HCT116 (cell line): ENCODE measurements at regions not wholly inside any gene's neighbourhood (a gene's known extent, or its start where the extent isn't known, plus 50 kb on each side); places are given as distances from the start of the nearest gene placed in this dataset.

ENCODE experiments used
- ATAC-seq: fragments of 200-7000 bp; cut with Tn5 transposase; 2 replicates; pipeline ENCODE4 v1.9.1; 2020; ENCODE audit warnings: mild to moderate bottlenecking, moderate library complexity
- BruUV-seq: library from RNA; stranded (reverse); fragments of 400-500 nt; replicated peaks from 2 replicates; lab custom pipeline; 2021; lab: Mats Ljungman, UMichigan
- CTCF ChIA-PET: fragments of 300-600 bp; sonication (Branson Sonifier 250); formaldehyde crosslinking; loops from one replicate; lab custom pipeline; 2021; ENCODE audit warnings: antibody characterized with exemption; lab: Charles Lee
- POLR2A ChIA-PET: fragments of 300-600, 350-600 bp; sonication (Branson Sonifier 250); formaldehyde crosslinking; loops from one replicate; lab custom pipeline; 2021; ENCODE audit warnings: antibody characterized with exemption; lab: Charles Lee
- RAD21 ChIA-PET, 2 experiments: fragments of 300-600 bp; sonication (Branson Sonifier 250); formaldehyde crosslinking; loops; one replicate each; lab custom pipeline; 2023; ENCODE audit warnings: low total read pairs in 2 of 2; ENCODE audit not compliant: uncharacterized antibody in 2 of 2, unreplicated experiment in 2 of 2, low non-redundant PET in 1 of 2; lab: Charles Lee
- DNase-seq: peaks from one replicate; pipeline ENCODE4 v3.0.0-alpha.2; 2010; ENCODE audit warnings: low read depth, low spot score
- H2AFZ ChIP-seq: fragments of 200-600 bp; shearing (Covaris generic), sonication (generic); 2 replicates; pipeline ENCODE4 v1.6.1; 2017; ENCODE audit warnings: low read depth, mixed run types, mixed read lengths, antibody characterized with exemption, low read length; ENCODE audit not compliant: poor library complexity, severe bottlenecking
- H3K27ac ChIP-seq: 2 replicates; pipeline ENCODE4 v1.5.1; 2012; ENCODE audit warnings: low read depth, low read length
- H3K27me3 ChIP-seq: fragments of 200-600 bp; sonication (generic); 2 replicates; pipeline ENCODE4 v1.6.1; 2016; ENCODE audit warnings: mixed run types, low read length, mixed read lengths; ENCODE audit not compliant: insufficient read depth
- H3K36me3 ChIP-seq, 2 experiments: fragments of 200-500 bp in 1 of 2; fragments of 200-600 bp in 1 of 2; sonication (Bioruptor generic) in 1 of 2; sonication (generic) in 1 of 2; 2 replicates each; pipeline versions ENCODE4 v1.5.1 to v1.6.1; 2014 to 2016; ENCODE audit warnings: low read length in 2 of 2, inconsistent platforms in 1 of 2, mixed read lengths in 1 of 2, mixed run types in 1 of 2; ENCODE audit not compliant: insufficient read depth in 2 of 2, control insufficient read depth in 1 of 2
- H3K4me1 ChIP-seq, 2 experiments: fragments of 200-600 bp in 1 of 2; sonication (generic) in 1 of 2; 2 replicates each; pipeline versions ENCODE4 v1.5.1 to v1.6.1; 2012 to 2017; ENCODE audit warnings: low read length in 2 of 2, inconsistent platforms in 1 of 2, mild to moderate bottlenecking in 1 of 2, mixed read lengths in 1 of 2, mixed run types in 1 of 2, moderate library complexity in 1 of 2; ENCODE audit not compliant: insufficient read depth in 2 of 2, control insufficient read depth in 1 of 2
- H3K4me2 ChIP-seq: fragments of 200-600 bp; sonication (generic); 2 replicates; pipeline ENCODE4 v1.6.1; 2017; ENCODE audit warnings: mixed run types, low read length, mixed read lengths
- H3K4me3 ChIP-seq, 2 experiments: fragments of 200-600 bp in 1 of 2; sonication (generic) in 1 of 2; replicated peaks in 1 of 2; 2 replicates each; pipeline ENCODE4 v1.5.1; 2011 to 2016; ENCODE audit warnings: low read length in 2 of 2, control low read depth in 1 of 2, low read depth in 1 of 2, mild to moderate bottlenecking in 1 of 2, mixed read lengths in 1 of 2, mixed run types in 1 of 2
- H3K79me2 ChIP-seq: fragments of 200-600 bp; sonication (generic); 2 replicates; pipeline ENCODE4 v1.6.1; 2017; ENCODE audit warnings: mild to moderate bottlenecking, mixed run types, low read length, moderate library complexity, mixed read lengths; ENCODE audit not compliant: insufficient read depth
- H3K9ac ChIP-seq: fragments of 200-600 bp; sonication (generic); 2 replicates; pipeline ENCODE4 v1.6.1; 2016; ENCODE audit warnings: low read length, mixed read lengths
- H3K9me2 ChIP-seq: fragments of 200-600 bp; sonication (generic), shearing (Covaris generic); 2 replicates; pipeline ENCODE4 v1.6.1; 2017; ENCODE audit warnings: mixed run types, mild to moderate bottlenecking, moderate library complexity; ENCODE audit not compliant: insufficient read depth
- H3K9me3 ChIP-seq, 2 experiments: fragments of 200-500 bp in 1 of 2; fragments of 200-600 bp in 1 of 2; sonication (Bioruptor generic) in 1 of 2; sonication (generic) in 1 of 2; 2 replicates each; pipeline ENCODE4 v1.6.1; 2014 to 2017; ENCODE audit warnings: low read length in 2 of 2, mixed read lengths in 2 of 2, inconsistent platforms in 1 of 2, low read depth in 1 of 2, mild to moderate bottlenecking in 1 of 2, mixed run types in 1 of 2, moderate library complexity in 1 of 2; ENCODE audit not compliant: control insufficient read depth in 1 of 2, insufficient read depth in 1 of 2
- H4K20me1 ChIP-seq: fragments of 200-600 bp; sonication (generic), shearing (Covaris generic); 2 replicates; pipeline ENCODE4 v1.6.1; 2017; ENCODE audit warnings: mixed run types, mild to moderate bottlenecking, moderate library complexity; ENCODE audit not compliant: insufficient read depth
- CBX3 ChIP-seq: IDR thresholded peaks from 2 replicates; pipeline ENCODE4 v1.6.1; 2012; ENCODE audit warnings: low read depth
- EGR1 ChIP-seq: IDR thresholded peaks from 2 replicates; pipeline ENCODE4 v1.6.1; 2012; ENCODE audit warnings: low read depth
- ELF1 ChIP-seq: IDR thresholded peaks from 2 replicates; pipeline ENCODE4 v1.6.1; 2012; ENCODE audit warnings: low read depth, borderline replicate concordance
- JUND ChIP-seq: IDR thresholded peaks from 2 replicates; pipeline ENCODE4 v1.6.1; 2012
- POLR2A ChIP-seq: IDR thresholded peaks from 2 replicates; pipeline ENCODE4 v1.7.0; 2011; ENCODE audit warnings: borderline replicate concordance; ENCODE audit not compliant: insufficient read depth, insufficient read length; ENCODE audit errors: extremely low read depth
- POLR2AphosphoS5 ChIP-seq: IDR thresholded peaks from 2 replicates; pipeline ENCODE4 v1.6.1; 2011; ENCODE audit warnings: mild to moderate bottlenecking, low read depth, low read length, moderate library complexity
- SIN3A ChIP-seq: IDR thresholded peaks from 2 replicates; pipeline ENCODE4 v1.6.1; 2012; ENCODE audit warnings: low read depth
- SRF ChIP-seq: IDR thresholded peaks from 2 replicates; pipeline ENCODE4 v1.6.1; 2012; ENCODE audit warnings: low read depth
- TCF7L2 ChIP-seq: IDR thresholded peaks from 2 replicates; pipeline ENCODE4 v1.7.0; 2011; ENCODE audit warnings: borderline replicate concordance, inconsistent platforms; ENCODE audit not compliant: insufficient read depth, insufficient read length; ENCODE audit errors: extremely low read depth
- ZBTB33 ChIP-seq: IDR thresholded peaks from 2 replicates; pipeline ENCODE4 v1.6.1; 2011; ENCODE audit warnings: mild to moderate bottlenecking, low read length, moderate library complexity; ENCODE audit not compliant: insufficient replicate concordance; ENCODE audit errors: extremely low read depth
- intact Hi-C: fragments of 100-400 bp; cut with micrococcal nuclease; formaldehyde crosslinking; loops from 2 replicates; pipeline ENCODE4 v1.10.0; 2022

DNA sequence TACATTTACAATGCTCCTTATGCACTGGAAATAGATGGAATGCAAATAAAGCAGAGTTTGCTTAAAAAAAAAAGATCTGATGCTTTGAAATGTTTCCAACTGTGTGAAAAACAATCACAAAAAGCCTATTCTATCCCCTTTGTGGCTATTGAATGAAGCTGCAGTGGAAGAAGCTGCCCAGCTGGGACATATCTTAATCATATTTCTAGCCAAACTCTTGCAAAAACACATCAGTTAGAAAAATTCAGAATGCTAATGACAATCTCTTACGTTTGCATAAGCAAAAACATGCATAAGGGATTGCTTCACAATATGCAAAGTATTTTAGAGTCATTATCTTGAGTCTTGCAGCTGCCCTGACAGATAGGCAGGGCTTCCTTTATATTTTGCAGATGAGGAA is 526.4 kb upstream of the USP24 start:
- Histone ChIP-seq H3K4me3 (no peak overlapping the region), H3K79me2 (no peaks in the 10 kb centered on the region), H3K36me3 (no peaks in the 10 kb centered on the region), H2AFZ (no peak overlapping the region), H3K9me2 (no peaks in the 10 kb centered on the region), H3K9me3 (no peaks in the 10 kb centered on the region), H3K4me1 (no peaks in the 10 kb centered on the region), H3K9ac (no peak overlapping the region), H3K27ac (no peak overlapping the region), H4K20me1 (no peaks in the 10 kb centered on the region), H3K4me2 (no peak overlapping the region), H3K27me3 (no peaks in the 10 kb centered on the region)
- ChIA-PET POLR2A (no interaction called here), CTCF (no interaction called here), RAD21 (no interaction called here)
- no peak for TF ChIP-seq SIN3A
- no peak for TF ChIP-seq EGR1
- no peak for TF ChIP-seq ELF1
- ATAC-seq (no peak), DNase-seq (no peak)
- no TSS peak for BruUV-seq
- intact Hi-C loops = no loop called here

DNA sequence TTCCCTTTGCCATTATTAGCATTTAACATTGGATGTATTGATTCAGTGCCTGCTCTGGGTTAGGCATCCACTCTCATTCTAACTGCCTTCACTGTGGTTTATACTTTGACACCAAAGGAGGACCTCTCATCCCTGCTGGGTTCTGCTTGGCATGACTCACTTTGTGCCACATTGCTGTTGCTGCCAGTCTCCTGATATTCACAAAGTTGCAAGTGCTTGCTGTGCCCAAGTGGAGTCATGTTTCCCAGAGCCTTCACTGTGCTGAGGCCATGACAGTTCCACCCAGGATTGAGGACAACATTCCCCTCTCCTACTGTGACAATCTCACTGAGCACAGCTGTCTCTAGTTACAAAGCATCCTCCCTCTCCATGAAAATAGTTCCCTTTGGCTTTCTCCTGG is 519.9 kb upstream of the USP24 start:
- no peaks in the 10 kb centered on the region for H3K4me1 ChIP-seq
- H3K4me2 ChIP-seq = no peak overlapping the region
- H3K9me3 ChIP-seq = no peaks in the 10 kb centered on the region
- ChIA-PET CTCF (no interaction called here), POLR2A (no interaction called here), RAD21 (no interaction called here)
- no peak for DNase-seq
- ATAC-seq = no peak
- TF ChIP-seq EGR1 (no peak), ZBTB33 (no peak), POLR2A (no peak), POLR2AphosphoS5 (no peak), SRF (no peak), JUND (no peak), CBX3 (no peak), TCF7L2 (no peak)
- no TSS peak for BruUV-seq
- H3K9ac ChIP-seq = no peak overlapping the region
- no peak overlapping the region for H3K4me3 ChIP-seq
- H3K27me3 ChIP-seq = no peaks in the 10 kb centered on the region
- intact Hi-C loops = no loop called here
- no peaks in the 10 kb centered on the region for H4K20me1 ChIP-seq
- H3K36me3 ChIP-seq = no peaks in the 10 kb centered on the region
- no peak overlapping the region for H3K27ac ChIP-seq
- H2AFZ ChIP-seq = no peak overlapping the region
- no peaks in the 10 kb centered on the region for H3K79me2 ChIP-seq
- H3K9me2 ChIP-seq = no peaks in the 10 kb centered on the region
